ENCODE measurements at regions not wholly inside any gene's neighbourhood (a gene's known extent, or its start where the extent isn't known, plus 50 kb on each side); places are given as distances from the start of the nearest gene placed in this dataset.

DNA sequence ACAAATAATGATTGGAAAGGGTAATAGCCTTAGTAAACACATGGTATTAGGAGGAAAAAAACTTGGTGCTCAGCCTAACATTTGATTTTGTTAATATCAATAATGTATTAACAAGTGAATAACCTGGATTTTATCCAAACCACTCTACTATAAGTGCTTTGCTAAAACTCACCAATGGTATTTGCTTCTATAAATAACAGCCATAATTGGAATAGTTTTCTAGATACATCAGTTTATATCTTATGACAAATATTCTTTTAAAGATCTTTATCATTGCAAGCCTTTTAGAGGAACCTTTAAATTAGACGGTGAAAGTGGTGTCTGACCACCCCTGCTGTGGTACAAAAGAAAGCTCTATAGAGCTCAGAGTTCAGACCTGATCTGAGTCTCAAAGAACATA, 123.9 kb downstream of the SHOX2 start:
- peaks cover 5% of the 10 kb centered on the region for H3K27me3 Mint-ChIP-seq (ENCODE audit: low read depth)
- DNase-seq (ENCODE audit: low spot score) = no peak
- no peaks in the 10 kb centered on the region for H3K36me3 Mint-ChIP-seq (ENCODE audit: low read depth)
- no peak for TF ChIP-seq CTCF (IDR thresholded peaks at IDR 0.05)
- H3K4me1 Mint-ChIP-seq (ENCODE audit: low read depth) = no peaks in the 10 kb centered on the region
- H3K9me3 Mint-ChIP-seq (ENCODE audit: low read depth) = no peaks in the 10 kb centered on the region
- no peak overlapping the region for H3K27ac Mint-ChIP-seq (ENCODE audit: unreplicated experiment)
- H3K4me3 Mint-ChIP-seq (ENCODE audit: unreplicated experiment) = no peak overlapping the region

GRCh38 chr3:157981819-157982218, 124.4 kb downstream of the SHOX2 start:
- Mint-ChIP-seq H3K27me3 (ENCODE audit: low read depth) (peaks cover 9% of the 10 kb centered on the region), H3K4me1 (ENCODE audit: low read depth) (no peaks in the 10 kb centered on the region), H3K27ac (ENCODE audit: unreplicated experiment) (no peak overlapping the region), H3K36me3 (ENCODE audit: low read depth) (no peaks in the 10 kb centered on the region), H3K9me3 (ENCODE audit: low read depth) (no peaks in the 10 kb centered on the region), H3K4me3 (ENCODE audit: unreplicated experiment) (no peak overlapping the region)
- DNase-seq (ENCODE audit: low spot score) = no peak
- TF ChIP-seq CTCF (IDR thresholded peaks at IDR 0.05) = no peak

DNA sequence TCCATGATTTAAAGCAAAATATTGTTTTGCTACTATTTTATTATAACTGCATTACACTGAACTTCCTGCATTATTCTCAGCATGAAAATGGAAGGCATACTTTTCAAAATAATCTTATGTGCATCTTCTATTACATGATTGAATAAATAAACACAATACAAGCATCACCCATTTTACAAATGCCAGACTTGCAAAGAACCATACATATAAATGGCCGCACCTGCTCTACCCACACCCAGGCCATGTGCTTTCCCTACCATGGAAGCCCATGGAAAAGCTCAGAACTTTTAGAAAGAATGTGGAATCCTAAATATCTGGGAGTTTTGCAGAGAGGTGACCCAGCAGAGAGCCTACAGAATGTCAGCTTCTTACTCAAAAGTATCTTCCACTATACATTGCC, 127.2 kb downstream of the SHOX2 start:
- H3K27me3 Mint-ChIP-seq (ENCODE audit: low read depth) = peaks cover 9% of the 10 kb centered on the region
- H3K36me3 Mint-ChIP-seq (ENCODE audit: low read depth) = no peaks in the 10 kb centered on the region
- no peaks in the 10 kb centered on the region for H3K9me3 Mint-ChIP-seq (ENCODE audit: low read depth)
- H3K4me1 Mint-ChIP-seq (ENCODE audit: low read depth) = no peaks in the 10 kb centered on the region
- H3K27ac Mint-ChIP-seq (ENCODE audit: unreplicated experiment) = no peak overlapping the region
- TF ChIP-seq CTCF (IDR thresholded peaks at IDR 0.05) = no peak
- no peak for DNase-seq (ENCODE audit: low spot score)
- no peak overlapping the region for H3K4me3 Mint-ChIP-seq (ENCODE audit: unreplicated experiment)

GRCh38 chr3:157961665-157962064, 144.6 kb downstream of the SHOX2 start:
- H3K27ac Mint-ChIP-seq (ENCODE audit: unreplicated experiment) = no peak overlapping the region
- DNase-seq (ENCODE audit: low spot score) = no peak
- no peaks in the 10 kb centered on the region for H3K4me1 Mint-ChIP-seq (ENCODE audit: low read depth)
- H3K4me3 Mint-ChIP-seq (ENCODE audit: unreplicated experiment) = no peak overlapping the region
- no peaks in the 10 kb centered on the region for H3K9me3 Mint-ChIP-seq (ENCODE audit: low read depth)
- H3K27me3 Mint-ChIP-seq (ENCODE audit: low read depth) = peaks cover 32% of the 10 kb centered on the region
- no peak for TF ChIP-seq CTCF (IDR thresholded peaks at IDR 0.05)
- H3K36me3 Mint-ChIP-seq (ENCODE audit: low read depth) = no peaks in the 10 kb centered on the region

DNA sequence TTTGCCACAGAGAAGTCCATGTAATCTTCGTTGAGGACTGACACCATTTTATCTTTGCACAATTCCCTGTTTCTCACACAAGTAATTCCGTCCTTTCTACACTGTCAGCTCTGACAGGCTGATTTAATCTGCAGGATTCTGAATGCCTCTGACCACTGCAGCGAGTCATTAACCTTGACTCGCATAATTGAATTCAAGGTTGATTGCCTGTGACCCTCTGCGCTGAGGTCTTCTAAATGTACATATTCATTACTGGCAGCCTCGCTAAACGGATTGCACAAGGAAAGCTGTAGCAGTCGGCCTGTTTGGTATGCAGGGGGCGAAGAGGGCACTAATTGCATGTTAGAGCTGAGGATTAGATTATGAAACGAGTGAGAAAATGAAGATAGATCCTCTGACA, 147.8 kb downstream of the SHOX2 start:
- no peak for TF ChIP-seq CTCF (IDR thresholded peaks at IDR 0.05)
- H3K27ac Mint-ChIP-seq (ENCODE audit: unreplicated experiment) = no peak overlapping the region
- no peaks in the 10 kb centered on the region for H3K4me1 Mint-ChIP-seq (ENCODE audit: low read depth)
- H3K27me3 Mint-ChIP-seq (ENCODE audit: low read depth) = peaks cover 22% of the 10 kb centered on the region
- H3K9me3 Mint-ChIP-seq (ENCODE audit: low read depth) = no peaks in the 10 kb centered on the region
- no peak for DNase-seq (ENCODE audit: low spot score)
- no peak overlapping the region for H3K4me3 Mint-ChIP-seq (ENCODE audit: unreplicated experiment)
- H3K36me3 Mint-ChIP-seq (ENCODE audit: low read depth) = no peaks in the 10 kb centered on the region
